Left kidney (tissue), 1 donor: ENCODE measurements at regions not wholly inside any gene's neighbourhood (a gene's known extent, or its start where the extent isn't known, plus 50 kb on each side); places are given as distances from the start of the nearest gene placed in this dataset.

Source experiments
- DNase-seq: peaks from one replicate; pipeline ENCODE4 v3.0.0-alpha.2; 2013

- DNase-seq: no peak
Observed at GRCh38 chr15:47333734-47334133, 383.6 kb upstream of the SEMA6D start.

GRCh38 chr15:47334805-47335535, 382.3 kb upstream of the SEMA6D start:
- no peak for DNase-seq

GRCh38 chr15:47337106-47337505, 380.2 kb upstream of the SEMA6D start:
- DNase-seq: no peak

- DNase-seq: no peak
Observed at GRCh38 chr15:47337836-47338235, 379.5 kb upstream of the SEMA6D start.

GRCh38 chr15:47338771-47339170, 378.5 kb upstream of the SEMA6D start:
- DNase-seq: no peak

GRCh38 chr15:47339800-47340570, 377.3 kb upstream of the SEMA6D start:
- no peak for DNase-seq

GRCh38 chr15:47340571-47340920, 376.8 kb upstream of the SEMA6D start:
- DNase-seq: no peak

- DNase-seq: no peak
Observed at GRCh38 chr15:47349179-47349578, 368.1 kb upstream of the SEMA6D start.

- no peak for DNase-seq
Observed at GRCh38 chr15:47351501-47351900, 365.8 kb upstream of the SEMA6D start.

GRCh38 chr15:47352217-47352616, 365.1 kb upstream of the SEMA6D start:
- no peak for DNase-seq

- DNase-seq: no peak
Observed at GRCh38 chr15:47355759-47356158, 361.5 kb upstream of the SEMA6D start.

GRCh38 chr15:47356297-47356696, 361.0 kb upstream of the SEMA6D start:
- no peak for DNase-seq

- no peak for DNase-seq
Observed at GRCh38 chr15:47358876-47359275, 358.4 kb upstream of the SEMA6D start.

- DNase-seq: no peak
Observed at GRCh38 chr15:47360305-47360704, 357.0 kb upstream of the SEMA6D start.

GRCh38 chr15:47362118-47362905, 355.0 kb upstream of the SEMA6D start:
- no peak for DNase-seq

- DNase-seq: no peak
Observed at GRCh38 chr15:47363653-47364052, 353.7 kb upstream of the SEMA6D start.

- peak; percentile 10 for DNase-seq
Observed at GRCh38 chr15:47364230-47365141, 352.8 kb upstream of the SEMA6D start.

GRCh38 chr15:47366884-47367283, 350.4 kb upstream of the SEMA6D start:
- no peak for DNase-seq

GRCh38 chr15:47367726-47368390, 349.4 kb upstream of the SEMA6D start:
- no peak for DNase-seq

- no peak for DNase-seq
Observed at GRCh38 chr15:47371939-47372338, 345.4 kb upstream of the SEMA6D start.

- no peak for DNase-seq
Observed at GRCh38 chr15:47374222-47374621, 343.1 kb upstream of the SEMA6D start.
